ENCODE measurements at regions not wholly inside any gene's neighbourhood (a gene's known extent, or its start where the extent isn't known, plus 50 kb on each side); places are given as distances from the start of the nearest gene placed in this dataset.

GRCh38 chr1:177796561-177796960 is 173.3 kb downstream of the SEC16B start:
- TF ChIP-seq CTCF (IDR thresholded peaks at IDR 0.05) = no peak
- TF ChIP-seq EZH2 (IDR thresholded peaks at IDR 0.05; ENCODE audit: borderline replicate concordance, insufficient read depth, low read depth, low read length, poor library complexity, severe bottlenecking) = no peak

All from B cell (primary cell).